Pons (tissue), 1 donor: ENCODE measurements at regions not wholly inside any gene's neighbourhood (a gene's known extent, or its start where the extent isn't known, plus 50 kb on each side); places are given as distances from the start of the nearest gene placed in this dataset.

Experiments
- DNase-seq: peaks from one replicate; pipeline ENCODE4 v3.0.0-alpha.2; 2016; ENCODE audit warnings: low spot score

GRCh38 chr7:32177232-32177631 lies 107.0 kb upstream of the PDE1C start:
- no peak for DNase-seq

- no peak for DNase-seq
These were observed 104.9 kb upstream of the PDE1C start for GRCh38 chr7:32175099-32175498.

GRCh38 chr7:32171248-32171647 lies 101.0 kb upstream of the PDE1C start:
- no peak for DNase-seq

- no peak for DNase-seq
These were observed 100.6 kb upstream of the PDE1C start for GRCh38 chr7:32170838-32171237.

- no peak for DNase-seq
These were observed 99.0 kb upstream of the PDE1C start for GRCh38 chr7:32169228-32169627.

- no peak for DNase-seq
These were observed 97.6 kb upstream of the PDE1C start for GRCh38 chr7:32167815-32168214.

GRCh38 chr7:32167256-32167655 lies 97.0 kb upstream of the PDE1C start:
- DNase-seq = no peak

- peak; percentile 80 for DNase-seq
These were observed 94.3 kb upstream of the PDE1C start for GRCh38 chr7:32164341-32164996.

GRCh38 chr7:32163896-32164295 lies 93.7 kb upstream of the PDE1C start:
- no peak for DNase-seq

GRCh38 chr7:32163141-32163806 lies 93.1 kb upstream of the PDE1C start:
- DNase-seq = peak; percentile 11

- no peak for DNase-seq
These were observed 91.5 kb upstream of the PDE1C start for GRCh38 chr7:32161708-32162107.

- no peak for DNase-seq
These were observed 88.8 kb upstream of the PDE1C start for GRCh38 chr7:32158751-32159745.

- no peak for DNase-seq
These were observed 87.9 kb upstream of the PDE1C start for GRCh38 chr7:32158076-32158475.

- peak; percentile 28 for DNase-seq
These were observed 85.5 kb upstream of the PDE1C start for GRCh38 chr7:32155712-32156111.

GRCh38 chr7:32154797-32155196 lies 84.6 kb upstream of the PDE1C start:
- DNase-seq = no peak

- DNase-seq = no peak
These were observed 82.8 kb upstream of the PDE1C start for GRCh38 chr7:32153006-32153405.

- DNase-seq = no peak
These were observed 82.4 kb upstream of the PDE1C start for GRCh38 chr7:32152576-32152975.

GRCh38 chr7:32150589-32150988 lies 80.4 kb upstream of the PDE1C start:
- no peak for DNase-seq

GRCh38 chr7:32150039-32150438 lies 79.8 kb upstream of the PDE1C start:
- DNase-seq = no peak

- DNase-seq = no peak
These were observed 77.5 kb upstream of the PDE1C start for GRCh38 chr7:32147546-32148268.

- no peak for DNase-seq
These were observed 75.7 kb upstream of the PDE1C start for GRCh38 chr7:32145911-32146310.

- DNase-seq = no peak
These were observed 74.5 kb upstream of the PDE1C start for GRCh38 chr7:32144676-32145075.
